SJSA1 (cell line): ENCODE measurements at regions not wholly inside any gene's neighbourhood (a gene's known extent, or its start where the extent isn't known, plus 50 kb on each side); places are given as distances from the start of the nearest gene placed in this dataset.

Source experiments
- DNase-seq, 2 experiments: peaks; one replicate each; pipeline ENCODE4 v3.0.0-alpha.2; 2015 to 2020; ENCODE audit warnings: low spot score in 2 of 2, low read depth in 1 of 2
- H3K27ac ChIP-seq: fragments of 250-450 bp; sonication (Bioruptor Pico); 2 replicates; pipeline ENCODE4 v1.5.1; 2020; ENCODE audit warnings: mild to moderate bottlenecking, moderate library complexity
- H3K27me3 ChIP-seq: fragments of 250-450 bp; sonication (Bioruptor Pico); replicated peaks from 2 replicates; pipeline ENCODE4 v1.5.1; 2020; ENCODE audit warnings: mild to moderate bottlenecking, moderate library complexity
- H3K36me3 ChIP-seq: fragments of 250-450 bp; sonication (Bioruptor Pico); 2 replicates; pipeline ENCODE4 v1.5.1; 2020; ENCODE audit warnings: mild to moderate bottlenecking
- H3K4me1 ChIP-seq: fragments of 250-450 bp; sonication (Bioruptor Pico); replicated peaks from 2 replicates; pipeline ENCODE4 v1.6.1; 2021; ENCODE audit warnings: mild to moderate bottlenecking
- H3K4me3 ChIP-seq: fragments of 250-450 bp; sonication (Bioruptor Pico); 2 replicates; pipeline ENCODE4 v1.5.1; 2020; ENCODE audit warnings: mild to moderate bottlenecking
- H3K9me3 ChIP-seq: fragments of 250-450 bp; sonication (Bioruptor Pico); replicated peaks from 2 replicates; pipeline ENCODE4 v1.5.1; 2020; ENCODE audit warnings: mild to moderate bottlenecking

DNA sequence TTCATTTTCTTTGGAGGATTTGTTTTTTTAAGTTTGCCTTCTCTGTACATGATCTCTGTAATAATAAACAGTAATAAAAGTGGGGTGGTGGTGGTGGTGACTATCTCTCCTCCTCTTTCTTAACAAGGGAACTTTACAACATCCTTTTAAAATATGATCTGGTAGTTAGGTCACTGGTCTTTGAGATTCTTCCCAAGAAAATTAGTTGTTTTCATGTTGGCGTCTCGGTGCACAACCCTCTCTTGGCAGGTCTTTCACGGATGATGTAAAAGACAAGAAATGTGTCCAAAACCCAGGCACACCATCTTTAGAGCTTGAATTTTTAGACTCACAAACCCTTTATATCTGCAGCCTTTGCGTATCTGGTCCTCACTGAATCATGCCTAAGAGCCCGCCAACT is 488.5 kb upstream of the TBX3 start:
- H3K36me3 ChIP-seq: no peaks in the 10 kb centered on the region
- H3K27me3 ChIP-seq: no peaks in the 10 kb centered on the region
- no peak overlapping the region for H3K4me3 ChIP-seq
- H3K27ac ChIP-seq: no peak overlapping the region
- peaks cover 13% of the 10 kb centered on the region for H3K4me1 ChIP-seq
- H3K9me3 ChIP-seq: no peaks in the 10 kb centered on the region
- peak in 1 of 2 experiments; percentile 63 for DNase-seq

- Histone ChIP-seq H3K27me3 (no peaks in the 10 kb centered on the region), H3K27ac (no peak overlapping the region), H3K9me3 (no peaks in the 10 kb centered on the region), H3K4me3 (no peak overlapping the region), H3K4me1 (peaks cover 18% of the 10 kb centered on the region), H3K36me3 (no peaks in the 10 kb centered on the region)
- no peak for DNase-seq
Observed at GRCh38 chr12:115169981-115170380, 486.0 kb upstream of the TBX3 start.

- Histone ChIP-seq H3K27ac (no peak overlapping the region), H3K9me3 (no peaks in the 10 kb centered on the region), H3K4me1 (peaks cover 7% of the 10 kb centered on the region), H3K4me3 (no peak overlapping the region), H3K27me3 (no peaks in the 10 kb centered on the region), H3K36me3 (no peaks in the 10 kb centered on the region)
- peak in 1 of 2 experiments; percentile 42 for DNase-seq
Observed at GRCh38 chr12:115166698-115167315, 482.8 kb upstream of the TBX3 start.

- no peak overlapping the region for H3K27ac ChIP-seq
- H3K4me3 ChIP-seq: no peak overlapping the region
- peaks cover 4% of the 10 kb centered on the region; the same call in 1 of the 2 replicates for H3K4me1 ChIP-seq
- no peaks in the 10 kb centered on the region for H3K36me3 ChIP-seq
- no peaks in the 10 kb centered on the region for H3K27me3 ChIP-seq
- H3K9me3 ChIP-seq: no peaks in the 10 kb centered on the region
- DNase-seq: no peak
Observed at GRCh38 chr12:115163710-115164109, 479.7 kb upstream of the TBX3 start.

DNA sequence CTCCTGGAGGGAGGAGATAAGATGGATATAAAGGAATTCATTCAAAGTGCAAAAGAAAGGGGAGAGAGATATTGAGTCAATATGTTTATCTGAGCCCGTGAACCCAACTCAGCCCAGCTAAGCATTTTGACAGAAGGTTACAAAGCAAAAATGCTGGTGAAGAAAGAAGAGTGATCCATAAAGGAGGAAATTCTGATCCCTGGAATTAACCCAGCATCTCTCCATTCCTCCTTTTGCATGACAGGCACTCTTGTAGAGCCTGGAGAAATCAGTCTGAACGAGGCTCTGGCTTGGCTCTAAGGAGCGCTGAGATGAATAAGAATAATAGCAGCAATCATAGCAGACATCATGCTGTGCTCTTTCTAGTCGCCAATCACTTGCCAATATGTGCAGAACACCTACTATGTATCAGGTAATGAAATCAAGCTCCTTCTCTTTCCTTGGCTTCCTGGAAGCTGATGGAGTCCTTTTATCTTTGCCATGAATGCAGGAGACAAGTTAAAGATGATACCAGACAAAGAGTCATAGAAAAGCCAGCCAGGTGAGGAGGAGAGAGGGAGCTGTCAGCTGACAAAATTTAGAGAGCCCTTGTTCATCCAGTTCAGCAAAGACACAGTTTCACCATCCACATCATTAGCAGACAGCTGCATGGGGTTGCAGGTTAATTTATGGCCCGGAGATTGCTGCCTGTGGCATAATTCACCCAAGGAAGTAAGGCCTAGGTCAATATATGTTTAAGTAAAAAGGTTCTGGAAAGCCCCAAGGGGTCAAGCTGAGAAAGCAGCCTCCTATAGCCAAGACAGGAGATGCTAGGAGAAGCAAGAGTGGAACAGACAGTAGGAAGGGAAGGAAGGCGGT is 476.5 kb upstream of the TBX3 start:
- no peak for DNase-seq
- Histone ChIP-seq H3K27ac (no peak overlapping the region), H3K27me3 (no peaks in the 10 kb centered on the region), H3K9me3 (no peaks in the 10 kb centered on the region), H3K36me3 (no peaks in the 10 kb centered on the region), H3K4me3 (no peak overlapping the region), H3K4me1 (peaks cover 17% of the 10 kb centered on the region)

GRCh38 chr12:115158816-115159215 is 474.8 kb upstream of the TBX3 start:
- H3K9me3 ChIP-seq: no peaks in the 10 kb centered on the region; the same call in 1 of the 2 replicates
- no peak for DNase-seq
- H3K4me1 ChIP-seq: peaks cover 27% of the 10 kb centered on the region

DNA sequence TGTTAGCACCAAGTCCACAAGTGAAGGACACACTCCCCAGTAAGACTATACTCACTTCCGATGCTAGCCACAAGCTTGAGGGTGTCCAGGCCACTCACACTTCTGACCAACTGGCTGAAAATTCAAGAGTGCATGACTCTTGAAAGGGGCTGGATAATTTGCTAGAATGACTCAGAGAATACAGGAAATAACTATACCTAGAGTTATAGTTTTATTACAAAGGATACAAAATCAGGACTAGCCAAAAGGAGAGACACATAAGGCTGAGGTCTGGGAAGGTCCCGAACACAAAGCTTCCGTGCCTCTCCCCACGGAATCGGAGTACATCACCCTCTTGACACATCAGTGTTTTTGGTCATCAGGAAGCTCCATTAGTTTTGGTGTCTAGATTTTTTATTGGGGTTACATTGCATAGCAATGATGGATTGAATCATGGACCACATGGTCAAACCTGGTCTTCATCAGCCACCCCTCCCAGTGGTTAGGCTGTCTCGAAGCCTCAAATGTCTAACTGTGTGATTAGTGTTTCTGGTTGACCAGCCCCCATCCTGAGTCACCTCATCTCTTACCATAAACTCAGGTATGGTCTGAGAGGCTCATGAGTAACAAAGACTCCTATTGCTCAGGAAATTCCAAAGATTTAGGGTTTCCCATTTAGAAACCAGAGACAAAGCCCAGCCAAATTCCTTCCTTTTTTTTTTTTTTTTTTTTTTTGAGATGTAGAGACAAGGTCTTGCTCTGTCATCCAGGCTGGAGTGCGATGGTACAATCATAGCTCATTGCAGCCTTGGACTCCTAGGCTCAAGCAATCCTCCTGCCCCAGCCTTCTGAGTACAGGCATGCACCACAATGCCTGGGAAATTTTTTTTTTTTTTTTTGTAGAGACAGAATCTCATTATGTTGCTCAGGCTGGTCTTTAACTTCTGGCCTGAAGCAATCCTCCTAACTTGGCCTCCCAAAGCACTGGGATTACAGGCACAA is 472.0 kb upstream of the TBX3 start:
- Histone ChIP-seq H3K4me1 (peaks cover 27% of the 10 kb centered on the region), H3K27me3 (no peaks in the 10 kb centered on the region), H3K4me3 (no peak overlapping the region), H3K27ac (peak overlapping the region; percentile 85), H3K9me3 (no peaks in the 10 kb centered on the region; the same call in 1 of the 2 replicates), H3K36me3 (no peaks in the 10 kb centered on the region)
- peak; percentile 75 to 80 for DNase-seq

More at GRCh38 chr12:115158816-115159215, 474.8 kb upstream of the TBX3 start:
- Histone ChIP-seq H3K27ac (no peak overlapping the region), H3K4me3 (no peak overlapping the region), H3K36me3 (no peaks in the 10 kb centered on the region), H3K27me3 (no peaks in the 10 kb centered on the region)

DNA sequence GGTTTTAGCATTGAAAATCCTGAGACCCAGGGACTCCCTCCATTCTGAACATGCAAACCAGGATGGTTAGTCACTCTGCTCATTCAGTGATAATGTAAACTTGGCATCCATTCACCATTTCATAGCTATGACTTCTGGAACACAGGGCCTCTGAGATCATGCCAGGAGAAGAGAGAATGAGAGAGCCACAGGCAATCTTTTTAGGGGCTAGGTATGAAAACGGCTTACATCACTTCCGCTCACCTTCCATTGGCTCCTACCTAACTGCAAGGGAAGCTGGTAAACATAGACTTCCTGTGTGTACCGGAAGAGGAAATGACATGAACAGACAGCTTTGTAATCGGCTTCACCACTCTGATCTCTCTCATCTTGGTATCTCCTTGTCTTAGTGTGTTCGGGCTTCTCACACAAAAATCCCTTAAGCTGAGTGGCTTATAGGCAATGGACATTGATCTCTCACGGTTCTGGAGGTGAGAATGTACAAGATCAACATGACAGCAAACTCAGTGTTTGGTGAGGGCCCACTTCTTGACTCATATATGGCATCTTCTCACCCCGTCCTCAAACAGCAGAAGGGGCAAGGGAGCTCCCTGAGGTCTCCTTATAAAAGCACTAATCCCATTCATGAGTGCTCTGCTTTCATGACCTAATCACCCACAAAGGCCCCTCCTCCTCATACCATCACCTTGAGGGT is 465.9 kb upstream of the TBX3 start:
- peak; percentile 77 to 92 for DNase-seq
- Histone ChIP-seq H3K36me3 (no peaks in the 10 kb centered on the region), H3K27me3 (no peaks in the 10 kb centered on the region), H3K9me3 (peaks cover 5% of the 10 kb centered on the region; the same call in 1 of the 2 replicates), H3K27ac (peak overlapping the region; percentile 99), H3K4me3 (no peak overlapping the region), H3K4me1 (peaks cover 21% of the 10 kb centered on the region)

- Histone ChIP-seq H3K27me3 (no peaks in the 10 kb centered on the region), H3K9me3 (peaks cover 5% of the 10 kb centered on the region; the same call in 1 of the 2 replicates), H3K36me3 (no peaks in the 10 kb centered on the region), H3K4me3 (no peak overlapping the region), H3K27ac (peak overlapping the region; percentile 99), H3K4me1 (peaks cover 19% of the 10 kb centered on the region)
- no peak for DNase-seq
Observed at GRCh38 chr12:115149279-115149678, 465.3 kb upstream of the TBX3 start.

GRCh38 chr12:115147916-115148315 is 463.9 kb upstream of the TBX3 start:
- Histone ChIP-seq H3K36me3 (no peaks in the 10 kb centered on the region), H3K27ac (no peak overlapping the region), H3K9me3 (peaks cover 5% of the 10 kb centered on the region; the same call in 1 of the 2 replicates), H3K4me1 (peaks cover 17% of the 10 kb centered on the region), H3K27me3 (no peaks in the 10 kb centered on the region), H3K4me3 (no peak overlapping the region)
- no peak for DNase-seq

DNA sequence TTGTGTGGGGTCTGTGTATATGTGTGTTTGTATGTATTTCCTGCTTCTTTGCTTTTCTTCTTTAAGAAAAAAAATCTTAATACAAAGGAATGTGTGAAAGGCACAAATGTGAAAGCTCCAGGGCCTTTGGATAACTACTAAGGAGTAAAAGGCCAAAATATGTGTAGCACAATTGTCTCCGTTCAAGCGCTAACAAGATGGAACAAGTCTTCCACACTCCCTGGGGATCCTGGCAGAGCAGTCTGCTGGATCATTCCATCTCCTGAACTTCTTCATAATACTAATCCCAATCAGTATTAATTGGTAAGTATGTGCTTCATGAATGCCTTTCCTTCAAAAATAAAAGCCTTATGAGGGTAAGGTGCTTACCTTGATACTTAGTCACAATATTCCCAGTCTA is 462.5 kb upstream of the TBX3 start:
- H3K4me1 ChIP-seq: peaks cover 17% of the 10 kb centered on the region
- H3K27ac ChIP-seq: no peak overlapping the region
- no peak overlapping the region for H3K4me3 ChIP-seq
- no peaks in the 10 kb centered on the region for H3K27me3 ChIP-seq
- no peaks in the 10 kb centered on the region for H3K36me3 ChIP-seq
- peaks cover 5% of the 10 kb centered on the region; the same call in 1 of the 2 replicates for H3K9me3 ChIP-seq
- DNase-seq: no peak

GRCh38 chr12:115144425-115144824 is 460.4 kb upstream of the TBX3 start:
- Histone ChIP-seq H3K27me3 (no peaks in the 10 kb centered on the region), H3K9me3 (no peaks in the 10 kb centered on the region), H3K4me1 (peaks cover 9% of the 10 kb centered on the region), H3K4me3 (no peak overlapping the region), H3K27ac (no peak overlapping the region), H3K36me3 (no peaks in the 10 kb centered on the region)
- DNase-seq: no peak
